H1 (cell line): ENCODE measurements at regions not wholly inside any gene's neighbourhood (a gene's known extent, or its start where the extent isn't known, plus 50 kb on each side); places are given as distances from the start of the nearest gene placed in this dataset.

ENCODE experiments used
- TF ChIP-seq, protein P1 (sequence below): fragments of 300-600 bp; sonication (generic); IDR thresholded peaks from 2 replicates; pipeline ENCODE4 v1.7.1; 2012; ENCODE audit warnings: low read length, moderate library complexity, mild to moderate bottlenecking, inconsistent platforms; ENCODE audit not compliant: insufficient replicate concordance

GRCh38 chr2:84144345-84144744 is 314.7 kb downstream of the SUCLG1 start (continued):
- TF ChIP-seq, protein P1, sequence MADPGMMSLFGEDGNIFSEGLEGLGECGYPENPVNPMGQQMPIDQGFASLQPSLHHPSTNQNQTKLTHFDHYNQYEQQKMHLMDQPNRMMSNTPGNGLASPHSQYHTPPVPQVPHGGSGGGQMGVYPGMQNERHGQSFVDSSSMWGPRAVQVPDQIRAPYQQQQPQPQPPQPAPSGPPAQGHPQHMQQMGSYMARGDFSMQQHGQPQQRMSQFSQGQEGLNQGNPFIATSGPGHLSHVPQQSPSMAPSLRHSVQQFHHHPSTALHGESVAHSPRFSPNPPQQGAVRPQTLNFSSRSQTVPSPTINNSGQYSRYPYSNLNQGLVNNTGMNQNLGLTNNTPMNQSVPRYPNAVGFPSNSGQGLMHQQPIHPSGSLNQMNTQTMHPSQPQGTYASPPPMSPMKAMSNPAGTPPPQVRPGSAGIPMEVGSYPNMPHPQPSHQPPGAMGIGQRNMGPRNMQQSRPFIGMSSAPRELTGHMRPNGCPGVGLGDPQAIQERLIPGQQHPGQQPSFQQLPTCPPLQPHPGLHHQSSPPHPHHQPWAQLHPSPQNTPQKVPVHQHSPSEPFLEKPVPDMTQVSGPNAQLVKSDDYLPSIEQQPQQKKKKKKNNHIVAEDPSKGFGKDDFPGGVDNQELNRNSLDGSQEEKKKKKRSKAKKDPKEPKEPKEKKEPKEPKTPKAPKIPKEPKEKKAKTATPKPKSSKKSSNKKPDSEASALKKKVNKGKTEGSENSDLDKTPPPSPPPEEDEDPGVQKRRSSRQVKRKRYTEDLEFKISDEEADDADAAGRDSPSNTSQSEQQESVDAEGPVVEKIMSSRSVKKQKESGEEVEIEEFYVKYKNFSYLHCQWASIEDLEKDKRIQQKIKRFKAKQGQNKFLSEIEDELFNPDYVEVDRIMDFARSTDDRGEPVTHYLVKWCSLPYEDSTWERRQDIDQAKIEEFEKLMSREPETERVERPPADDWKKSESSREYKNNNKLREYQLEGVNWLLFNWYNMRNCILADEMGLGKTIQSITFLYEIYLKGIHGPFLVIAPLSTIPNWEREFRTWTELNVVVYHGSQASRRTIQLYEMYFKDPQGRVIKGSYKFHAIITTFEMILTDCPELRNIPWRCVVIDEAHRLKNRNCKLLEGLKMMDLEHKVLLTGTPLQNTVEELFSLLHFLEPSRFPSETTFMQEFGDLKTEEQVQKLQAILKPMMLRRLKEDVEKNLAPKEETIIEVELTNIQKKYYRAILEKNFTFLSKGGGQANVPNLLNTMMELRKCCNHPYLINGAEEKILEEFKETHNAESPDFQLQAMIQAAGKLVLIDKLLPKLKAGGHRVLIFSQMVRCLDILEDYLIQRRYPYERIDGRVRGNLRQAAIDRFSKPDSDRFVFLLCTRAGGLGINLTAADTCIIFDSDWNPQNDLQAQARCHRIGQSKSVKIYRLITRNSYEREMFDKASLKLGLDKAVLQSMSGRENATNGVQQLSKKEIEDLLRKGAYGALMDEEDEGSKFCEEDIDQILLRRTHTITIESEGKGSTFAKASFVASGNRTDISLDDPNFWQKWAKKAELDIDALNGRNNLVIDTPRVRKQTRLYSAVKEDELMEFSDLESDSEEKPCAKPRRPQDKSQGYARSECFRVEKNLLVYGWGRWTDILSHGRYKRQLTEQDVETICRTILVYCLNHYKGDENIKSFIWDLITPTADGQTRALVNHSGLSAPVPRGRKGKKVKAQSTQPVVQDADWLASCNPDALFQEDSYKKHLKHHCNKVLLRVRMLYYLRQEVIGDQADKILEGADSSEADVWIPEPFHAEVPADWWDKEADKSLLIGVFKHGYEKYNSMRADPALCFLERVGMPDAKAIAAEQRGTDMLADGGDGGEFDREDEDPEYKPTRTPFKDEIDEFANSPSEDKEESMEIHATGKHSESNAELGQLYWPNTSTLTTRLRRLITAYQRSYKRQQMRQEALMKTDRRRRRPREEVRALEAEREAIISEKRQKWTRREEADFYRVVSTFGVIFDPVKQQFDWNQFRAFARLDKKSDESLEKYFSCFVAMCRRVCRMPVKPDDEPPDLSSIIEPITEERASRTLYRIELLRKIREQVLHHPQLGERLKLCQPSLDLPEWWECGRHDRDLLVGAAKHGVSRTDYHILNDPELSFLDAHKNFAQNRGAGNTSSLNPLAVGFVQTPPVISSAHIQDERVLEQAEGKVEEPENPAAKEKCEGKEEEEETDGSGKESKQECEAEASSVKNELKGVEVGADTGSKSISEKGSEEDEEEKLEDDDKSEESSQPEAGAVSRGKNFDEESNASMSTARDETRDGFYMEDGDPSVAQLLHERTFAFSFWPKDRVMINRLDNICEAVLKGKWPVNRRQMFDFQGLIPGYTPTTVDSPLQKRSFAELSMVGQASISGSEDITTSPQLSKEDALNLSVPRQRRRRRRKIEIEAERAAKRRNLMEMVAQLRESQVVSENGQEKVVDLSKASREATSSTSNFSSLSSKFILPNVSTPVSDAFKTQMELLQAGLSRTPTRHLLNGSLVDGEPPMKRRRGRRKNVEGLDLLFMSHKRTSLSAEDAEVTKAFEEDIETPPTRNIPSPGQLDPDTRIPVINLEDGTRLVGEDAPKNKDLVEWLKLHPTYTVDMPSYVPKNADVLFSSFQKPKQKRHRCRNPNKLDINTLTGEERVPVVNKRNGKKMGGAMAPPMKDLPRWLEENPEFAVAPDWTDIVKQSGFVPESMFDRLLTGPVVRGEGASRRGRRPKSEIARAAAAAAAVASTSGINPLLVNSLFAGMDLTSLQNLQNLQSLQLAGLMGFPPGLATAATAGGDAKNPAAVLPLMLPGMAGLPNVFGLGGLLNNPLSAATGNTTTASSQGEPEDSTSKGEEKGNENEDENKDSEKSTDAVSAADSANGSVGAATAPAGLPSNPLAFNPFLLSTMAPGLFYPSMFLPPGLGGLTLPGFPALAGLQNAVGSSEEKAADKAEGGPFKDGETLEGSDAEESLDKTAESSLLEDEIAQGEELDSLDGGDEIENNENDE, result no peak
